ENCODE measurements at regions not wholly inside any gene's neighbourhood (a gene's known extent, or its start where the extent isn't known, plus 50 kb on each side); places are given as distances from the start of the nearest gene placed in this dataset.

GRCh38 chr6:23307516-23307915, 738.1 kb downstream of the HDGFL1 start:
- Histone ChIP-seq H3F3A (ENCODE audit: insufficient read depth, low read length) (no peaks in the 10 kb centered on the region), H3K9me3 (ENCODE audit: low read length) (no peaks in the 10 kb centered on the region), H3K4me2 (ENCODE audit: low read length) (no peak overlapping the region), H3K4me3 (ENCODE audit: low read depth, low read length, poor library complexity, severe bottlenecking) (no peak overlapping the region), H3K4me1 (ENCODE audit: insufficient read depth, low read length, severe bottlenecking) (no peaks in the 10 kb centered on the region), H3K36me3 (ENCODE audit: insufficient read depth, low read length) (no peaks in the 10 kb centered on the region), H3K9me2 (ENCODE audit: low read depth, low read length) (no peaks in the 10 kb centered on the region), H3K79me2 (ENCODE audit: insufficient read depth, low read length) (no peaks in the 10 kb centered on the region), H3K9ac (ENCODE audit: low read length) (no peak overlapping the region), H3K27ac (ENCODE audit: low read depth, low read length, poor library complexity, severe bottlenecking) (no peak overlapping the region), H2AFZ (ENCODE audit: low read length) (no peak overlapping the region), H3K27me3 (ENCODE audit: insufficient read depth, low read length) (no peaks in the 10 kb centered on the region), H4K20me1 (ENCODE audit: insufficient read depth, low read length) (no peaks in the 10 kb centered on the region)
- TF ChIP-seq CTCF (IDR thresholded peaks at IDR 0.05; ENCODE audit: low read length) (no peak), EZH2 (IDR thresholded peaks at IDR 0.05; ENCODE audit: borderline replicate concordance, low read length) (no peak)

DNA sequence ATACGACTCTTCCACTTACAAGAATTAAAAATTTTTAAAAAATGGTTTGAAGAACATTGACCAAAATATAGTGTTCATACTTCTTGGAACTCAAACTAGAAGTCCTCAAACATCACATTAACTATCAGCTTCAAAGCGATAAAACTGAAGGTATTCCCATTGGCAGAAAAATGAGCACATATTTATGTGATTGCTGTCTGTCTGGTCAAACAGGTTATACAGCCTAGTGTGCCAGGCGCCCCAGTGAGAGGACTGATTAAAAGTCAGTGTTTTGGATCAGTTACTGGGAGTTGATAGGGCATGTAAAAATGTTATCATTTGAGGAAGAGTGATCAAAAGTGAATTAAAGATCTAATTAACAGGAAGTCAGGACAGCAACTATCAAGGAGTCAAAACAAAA, 738.8 kb downstream of the HDGFL1 start:
- Histone ChIP-seq H3K27me3 (ENCODE audit: insufficient read depth, low read length) (no peaks in the 10 kb centered on the region), H3K4me3 (ENCODE audit: low read depth, low read length, poor library complexity, severe bottlenecking) (no peak overlapping the region), H4K20me1 (ENCODE audit: insufficient read depth, low read length) (no peaks in the 10 kb centered on the region), H3K36me3 (ENCODE audit: insufficient read depth, low read length) (no peaks in the 10 kb centered on the region), H3K9me3 (ENCODE audit: low read length) (no peaks in the 10 kb centered on the region), H3K4me2 (ENCODE audit: low read length) (no peak overlapping the region), H2AFZ (ENCODE audit: low read length) (no peak overlapping the region), H3K9ac (ENCODE audit: low read length) (no peak overlapping the region), H3K4me1 (ENCODE audit: insufficient read depth, low read length, severe bottlenecking) (no peaks in the 10 kb centered on the region), H3K79me2 (ENCODE audit: insufficient read depth, low read length) (no peaks in the 10 kb centered on the region), H3K27ac (ENCODE audit: low read depth, low read length, poor library complexity, severe bottlenecking) (no peak overlapping the region), H3F3A (ENCODE audit: insufficient read depth, low read length) (no peaks in the 10 kb centered on the region), H3K9me2 (ENCODE audit: low read depth, low read length) (no peaks in the 10 kb centered on the region)
- TF ChIP-seq EZH2 (IDR thresholded peaks at IDR 0.05; ENCODE audit: borderline replicate concordance, low read length) (no peak), CTCF (IDR thresholded peaks at IDR 0.05; ENCODE audit: low read length) (no peak)

DNA sequence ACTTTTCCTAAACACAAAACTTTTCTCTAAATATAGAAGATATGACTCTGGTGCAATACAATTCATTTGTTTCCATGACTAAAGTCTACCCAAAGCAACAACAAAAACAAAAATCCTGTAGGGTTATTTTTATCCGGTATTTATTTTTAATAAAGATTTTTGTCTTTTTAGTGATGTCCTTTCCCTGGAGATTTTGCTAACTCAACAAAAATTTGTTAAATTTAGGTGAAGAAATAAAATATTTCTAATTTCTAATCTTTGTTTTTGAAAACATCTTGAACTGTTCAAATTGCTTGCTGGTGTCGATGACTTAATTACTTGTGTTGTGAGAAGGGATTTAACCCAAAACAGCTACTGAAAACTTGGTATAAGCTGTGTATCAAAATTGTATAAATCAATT, 741.8 kb downstream of the HDGFL1 start:
- no peaks in the 10 kb centered on the region for H3K79me2 ChIP-seq (ENCODE audit: insufficient read depth, low read length)
- no peaks in the 10 kb centered on the region for H3F3A ChIP-seq (ENCODE audit: insufficient read depth, low read length)
- H3K4me2 ChIP-seq (ENCODE audit: low read length): no peak overlapping the region
- no peak overlapping the region for H3K9ac ChIP-seq (ENCODE audit: low read length)
- H3K9me3 ChIP-seq (ENCODE audit: low read length): no peaks in the 10 kb centered on the region
- no peaks in the 10 kb centered on the region for H4K20me1 ChIP-seq (ENCODE audit: insufficient read depth, low read length)
- no peaks in the 10 kb centered on the region for H3K4me1 ChIP-seq (ENCODE audit: insufficient read depth, low read length, severe bottlenecking)
- TF ChIP-seq EZH2 (IDR thresholded peaks at IDR 0.05; ENCODE audit: borderline replicate concordance, low read length): no peak
- no peaks in the 10 kb centered on the region for H3K36me3 ChIP-seq (ENCODE audit: insufficient read depth, low read length)
- no peak overlapping the region for H3K4me3 ChIP-seq (ENCODE audit: low read depth, low read length, poor library complexity, severe bottlenecking)
- H3K27me3 ChIP-seq (ENCODE audit: insufficient read depth, low read length): no peaks in the 10 kb centered on the region
- H3K9me2 ChIP-seq (ENCODE audit: low read depth, low read length): no peaks in the 10 kb centered on the region
- no peak overlapping the region for H2AFZ ChIP-seq (ENCODE audit: low read length)
- H3K27ac ChIP-seq (ENCODE audit: low read depth, low read length, poor library complexity, severe bottlenecking): no peak overlapping the region

GRCh38 chr6:23316131-23316530, 746.8 kb downstream of the HDGFL1 start:
- no peak overlapping the region for H3K27ac ChIP-seq (ENCODE audit: low read depth, low read length, poor library complexity, severe bottlenecking)
- no peak overlapping the region for H3K4me2 ChIP-seq (ENCODE audit: low read length)
- H3K36me3 ChIP-seq (ENCODE audit: insufficient read depth, low read length): no peaks in the 10 kb centered on the region
- no peak overlapping the region for H3K4me3 ChIP-seq (ENCODE audit: low read depth, low read length, poor library complexity, severe bottlenecking)
- no peak overlapping the region for H2AFZ ChIP-seq (ENCODE audit: low read length)
- no peaks in the 10 kb centered on the region for H4K20me1 ChIP-seq (ENCODE audit: insufficient read depth, low read length)
- TF ChIP-seq EZH2 (IDR thresholded peaks at IDR 0.05; ENCODE audit: borderline replicate concordance, low read length) (no peak), CTCF (IDR thresholded peaks at IDR 0.05; ENCODE audit: low read length) (no peak)
- H3K9me3 ChIP-seq (ENCODE audit: low read length): no peaks in the 10 kb centered on the region
- H3F3A ChIP-seq (ENCODE audit: insufficient read depth, low read length): no peaks in the 10 kb centered on the region
- no peaks in the 10 kb centered on the region for H3K4me1 ChIP-seq (ENCODE audit: insufficient read depth, low read length, severe bottlenecking)
- H3K27me3 ChIP-seq (ENCODE audit: insufficient read depth, low read length): no peaks in the 10 kb centered on the region
- no peaks in the 10 kb centered on the region for H3K79me2 ChIP-seq (ENCODE audit: insufficient read depth, low read length)
- H3K9me2 ChIP-seq (ENCODE audit: low read depth, low read length): no peaks in the 10 kb centered on the region
- no peak overlapping the region for H3K9ac ChIP-seq (ENCODE audit: low read length)

Measured in OCI-LY1 (cell line).